ENCODE measurements at regions not wholly inside any gene's neighbourhood (a gene's known extent, or its start where the extent isn't known, plus 50 kb on each side); places are given as distances from the start of the nearest gene placed in this dataset.

DNA sequence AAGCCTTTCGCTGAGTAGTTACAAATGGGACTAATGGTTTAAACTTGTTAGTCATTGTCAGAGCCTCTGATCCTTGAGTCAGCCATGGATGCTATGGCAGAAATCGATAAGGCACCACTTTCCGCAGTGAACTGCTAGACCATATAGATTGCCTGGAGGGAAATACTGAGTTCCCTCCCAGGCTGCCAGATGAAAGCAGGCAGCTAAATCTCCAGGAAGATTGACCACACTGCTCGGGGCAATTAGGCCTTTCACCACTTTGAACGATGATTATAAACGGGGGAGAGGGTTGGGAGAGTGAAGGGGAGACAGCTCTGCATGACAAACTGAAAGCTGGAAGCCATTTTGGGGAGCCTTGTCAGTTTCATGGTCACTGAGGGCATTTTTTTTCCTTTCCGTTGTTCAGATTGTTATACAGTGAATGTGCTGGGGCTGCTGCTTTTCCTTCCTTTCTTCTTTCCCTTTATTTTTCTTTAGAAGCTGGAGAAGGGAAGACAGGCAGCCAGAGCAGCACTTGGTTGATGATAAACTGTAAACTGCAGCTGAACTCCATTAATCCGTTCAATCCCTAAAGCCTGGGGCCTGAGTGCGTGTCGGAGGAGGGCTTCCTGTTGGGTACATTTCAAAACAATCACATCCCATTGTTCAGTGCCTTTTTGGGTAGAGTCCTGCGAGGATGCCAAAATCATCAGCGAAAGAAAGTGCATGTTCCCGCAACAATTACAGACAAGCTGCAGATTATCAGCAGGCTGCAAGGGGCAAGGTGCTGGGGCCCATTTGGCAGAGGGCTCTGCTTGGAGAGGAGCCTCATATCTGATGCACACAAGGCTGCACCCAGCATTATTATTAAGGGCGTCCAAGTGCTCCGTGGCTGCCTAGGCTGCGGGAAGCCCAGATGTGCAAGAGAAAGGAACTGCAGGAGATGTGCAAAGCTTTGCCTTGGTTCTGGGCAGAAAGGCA, 308.4 kb downstream of the PSAT1 start:
- no peak for DNase-seq

GRCh38 chr9:78606001-78606379, 309.1 kb downstream of the PSAT1 start:
- no peak for DNase-seq

GRCh38 chr9:78607853-78608252, 310.9 kb downstream of the PSAT1 start:
- no peak for DNase-seq

GRCh38 chr9:78609450-78609849, 312.5 kb downstream of the PSAT1 start:
- DNase-seq, result peak; percentile 2

- DNase-seq, result no peak
Observed at GRCh38 chr9:78612091-78612490, 315.2 kb downstream of the PSAT1 start.

DNA sequence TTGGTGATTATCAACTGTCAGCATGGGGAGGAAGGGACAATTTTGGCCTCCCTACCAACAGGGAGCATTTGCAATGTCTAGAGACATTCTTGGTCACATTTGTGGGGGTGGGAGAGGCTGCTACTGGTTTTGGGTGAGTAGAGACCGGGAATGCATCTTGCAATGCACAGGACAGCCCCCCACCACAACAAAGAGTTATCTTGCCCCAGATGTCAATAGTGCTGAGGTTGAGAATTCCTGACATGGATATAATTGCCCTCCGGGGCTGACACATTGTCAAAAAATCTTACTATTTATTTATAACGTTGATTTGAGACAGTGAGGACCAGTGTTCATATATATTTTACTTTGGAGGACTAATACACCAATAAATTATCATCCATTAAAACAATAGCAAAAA, 316.1 kb downstream of the PSAT1 start:
- DNase-seq, result no peak

DNA sequence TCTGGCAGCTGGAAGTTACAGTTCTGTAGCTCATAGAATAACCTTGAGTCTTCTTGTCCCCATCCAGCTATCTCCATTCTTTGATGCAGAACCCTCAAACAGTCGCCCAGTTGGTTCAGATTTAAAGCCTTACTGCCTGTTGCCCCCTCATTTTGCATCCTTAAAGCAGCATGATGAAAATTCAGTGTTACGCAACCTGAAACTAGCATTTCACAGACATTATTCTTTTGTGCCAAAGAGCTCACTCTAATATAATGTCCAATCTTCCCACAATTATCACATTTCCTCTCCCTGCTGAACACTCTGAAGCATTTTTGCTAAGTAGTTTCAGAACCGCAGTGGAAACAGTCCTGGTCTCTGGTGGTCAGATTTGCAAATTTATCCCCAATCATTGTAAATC, 318.0 kb downstream of the PSAT1 start:
- DNase-seq, result no peak

GRCh38 chr9:78615372-78615771, 318.4 kb downstream of the PSAT1 start:
- no peak for DNase-seq

- no peak for DNase-seq
Observed at GRCh38 chr9:78618735-78619134, 321.8 kb downstream of the PSAT1 start.

- no peak for DNase-seq
Observed at GRCh38 chr9:78620303-78620702, 323.4 kb downstream of the PSAT1 start.

DNA sequence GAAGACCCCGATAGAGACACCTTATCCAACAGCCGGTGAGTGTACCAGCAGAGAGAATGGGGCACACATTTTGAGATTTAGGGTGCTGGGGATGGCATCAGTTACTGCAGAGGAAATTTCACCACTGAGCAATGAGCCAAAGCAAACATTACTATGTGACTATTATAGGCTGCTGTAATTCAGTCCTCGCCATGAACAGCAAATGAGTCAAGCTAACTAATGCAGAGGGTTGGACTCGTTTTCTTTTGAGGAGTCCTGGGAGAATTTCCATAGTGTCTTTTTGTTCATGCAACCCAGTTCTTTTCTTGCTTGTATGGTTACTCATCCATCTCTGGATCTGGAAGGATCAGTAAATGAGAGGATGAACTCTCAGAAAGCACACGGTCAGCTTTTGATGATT, 323.8 kb downstream of the PSAT1 start:
- DNase-seq, result no peak

GRCh38 chr9:78622126-78622525, 325.2 kb downstream of the PSAT1 start:
- DNase-seq, result no peak

DNA sequence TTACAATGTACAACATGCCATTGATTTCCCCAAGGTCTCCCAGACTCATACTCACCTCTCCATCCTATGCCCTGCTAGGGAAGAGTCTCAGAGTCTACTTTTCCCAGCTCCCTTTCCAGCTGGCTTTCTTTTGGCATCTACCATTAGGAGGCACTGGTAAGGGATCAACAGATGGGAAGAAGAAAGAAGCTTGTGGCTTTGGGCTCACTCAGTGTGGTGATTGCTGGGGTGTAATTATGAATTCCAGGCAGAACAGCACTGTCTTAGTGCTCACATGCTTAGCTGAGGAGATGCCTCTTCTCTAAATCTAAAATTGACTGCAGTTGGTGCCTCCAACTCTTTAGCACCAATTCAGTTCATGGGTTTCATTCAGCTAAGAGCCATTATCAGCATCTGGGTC, 330.0 kb downstream of the PSAT1 start:
- DNase-seq, result no peak

DNA sequence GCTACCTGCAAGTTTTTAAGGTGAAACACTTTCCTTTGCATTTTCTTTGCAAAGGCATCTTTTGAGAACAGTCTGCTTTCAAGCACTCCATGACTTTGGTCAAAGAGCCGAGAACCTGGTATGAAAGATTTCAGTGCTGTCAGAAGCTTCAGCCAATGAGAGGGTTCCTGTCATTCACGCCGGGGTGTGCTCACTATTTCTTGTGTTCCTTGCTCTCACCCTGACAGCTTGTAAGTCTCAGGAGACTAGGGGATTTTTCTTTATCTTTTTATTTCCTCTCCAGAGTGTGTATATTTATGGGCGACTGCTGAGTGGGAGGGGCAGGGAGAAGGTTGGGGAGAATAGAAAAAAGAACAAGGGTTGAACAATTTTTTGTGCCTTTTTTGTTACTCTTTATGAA, 334.0 kb downstream of the PSAT1 start:
- no peak for DNase-seq

DNA sequence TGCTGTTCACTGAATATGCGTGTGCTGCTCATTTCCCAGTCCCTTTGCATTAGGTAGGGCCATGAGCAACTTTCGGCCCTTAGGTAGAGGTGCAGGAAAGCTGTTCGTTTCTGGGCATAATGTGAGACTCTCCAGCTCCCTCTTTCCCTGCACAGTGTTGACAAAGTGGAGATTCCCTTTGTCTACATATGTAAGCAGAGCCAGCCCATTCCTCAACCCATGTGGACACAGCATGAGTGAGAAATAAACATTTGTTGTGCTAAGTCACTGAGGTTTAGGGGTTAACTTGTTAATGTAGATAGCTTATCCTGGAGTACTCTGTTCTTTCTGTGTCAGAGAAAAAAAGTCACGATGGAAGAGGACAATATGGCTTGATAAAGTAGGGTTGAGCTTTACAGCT, 343.8 kb downstream of the PSAT1 start:
- no peak for DNase-seq

GRCh38 chr9:78644359-78644758, 347.4 kb downstream of the PSAT1 start:
- DNase-seq, result no peak

DNA sequence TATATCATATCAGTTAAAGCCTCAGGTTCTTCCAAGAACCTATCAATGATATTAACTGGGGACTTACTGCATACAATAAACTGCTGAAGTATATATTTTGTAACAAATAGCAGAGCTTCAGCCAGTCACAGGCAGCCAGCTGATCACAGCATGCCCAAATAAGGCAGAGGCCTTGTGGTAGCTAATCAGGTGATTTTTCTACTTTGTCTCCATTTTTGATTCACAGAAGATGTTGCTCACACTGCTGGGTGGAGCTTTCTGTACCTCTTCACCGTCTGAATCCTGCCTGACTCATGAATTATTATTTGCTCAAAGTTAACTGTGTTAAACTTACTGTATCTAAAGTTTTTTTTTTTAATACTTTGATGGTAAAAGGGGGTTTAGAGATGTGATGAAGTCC, 357.4 kb downstream of the PSAT1 start:
- DNase-seq, result no peak

DNA sequence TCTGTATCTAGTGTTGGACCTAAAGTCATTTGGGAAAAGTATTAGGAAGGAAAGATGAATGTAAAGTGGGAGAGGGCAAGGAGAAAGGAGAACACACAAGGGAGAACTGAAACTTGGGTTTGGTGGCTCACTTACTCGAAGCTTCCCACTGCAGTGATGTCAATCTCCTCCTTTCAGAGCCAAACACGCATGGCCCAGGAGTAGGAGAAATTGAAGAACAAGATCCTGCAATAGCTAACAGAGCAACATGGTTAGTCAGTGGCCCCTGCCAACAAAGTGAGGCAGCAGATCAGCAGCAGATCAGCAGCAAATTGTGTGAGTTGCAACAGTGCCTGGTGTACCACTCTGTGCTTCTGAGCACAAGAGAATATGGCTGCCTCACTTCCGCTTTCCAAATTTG, 366.4 kb downstream of the PSAT1 start:
- no peak for DNase-seq

GRCh38 chr9:78664370-78664769, 367.4 kb downstream of the PSAT1 start:
- no peak for DNase-seq

GRCh38 chr9:78666818-78667414, 370.0 kb downstream of the PSAT1 start:
- no peak for DNase-seq

- no peak for DNase-seq
Observed at GRCh38 chr9:78668148-78668832, 371.4 kb downstream of the PSAT1 start.

GRCh38 chr9:78669591-78669990, 372.7 kb downstream of the PSAT1 start:
- no peak for DNase-seq

DNA sequence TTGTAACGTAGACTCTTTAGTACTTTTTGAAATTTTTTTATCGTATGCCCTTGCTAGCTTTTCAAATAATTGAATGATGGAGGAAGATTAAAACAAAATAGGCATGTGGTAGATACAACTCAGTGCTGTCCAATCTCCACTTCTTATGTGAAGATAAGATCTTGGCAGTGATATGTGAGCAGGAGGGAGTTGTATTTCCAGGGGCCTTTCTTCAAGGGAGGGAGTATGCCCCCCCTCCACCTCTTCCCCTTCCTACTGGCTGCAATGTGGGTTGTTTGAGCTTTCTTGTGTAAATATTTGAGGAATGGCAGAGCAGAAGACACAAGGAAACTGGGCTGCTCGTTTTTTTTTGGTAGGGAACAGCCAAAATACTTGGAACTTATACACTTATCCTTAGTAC, 374.9 kb downstream of the PSAT1 start:
- no peak for DNase-seq

- DNase-seq, result no peak
Observed at GRCh38 chr9:78674874-78675273, 377.9 kb downstream of the PSAT1 start.
